Adrenal gland (tissue), 5 donors: ENCODE measurements at regions not wholly inside any gene's neighbourhood (a gene's known extent, or its start where the extent isn't known, plus 50 kb on each side); places are given as distances from the start of the nearest gene placed in this dataset.

Experiments used
- CTCF ChIP-seq, 6 experiments: fragments of 450-650 bp in 4 of 6; fragments of 200-600 bp in 2 of 6; sonication (generic) in 1 of 6; IDR thresholded peaks; 1 replicate in 5 of 6; 2 replicates in 1 of 6; pipeline versions ENCODE4 v1.5.1 to v1.8.0; 2016 to 2021; ENCODE audit warnings: antibody characterized with exemption in 6 of 6, mild to moderate bottlenecking in 2 of 6, moderate library complexity in 1 of 6
- POLR2A ChIP-seq, 2 donors: fragments of 450-650 bp; IDR thresholded peaks; one replicate each; pipeline ENCODE4 v1.6.1; 2017; ENCODE audit warnings: antibody characterized with exemption in 2 of 2, mild to moderate bottlenecking in 2 of 2, moderate library complexity in 1 of 2
- donor health status: DM: no; HTN: no; CAD: no.

GRCh38 chr18:43710135-43710534 is 432.8 kb upstream of the SYT4 start:
- TF ChIP-seq POLR2A (IDR thresholded peaks at IDR 0.05), result no peak
- TF ChIP-seq CTCF (IDR thresholded peaks at IDR 0.05), result no peak
